Inflammatory macrophage treated with lipopolysaccharide for 4 hours (primary cell): ENCODE measurements at regions not wholly inside any gene's neighbourhood (a gene's known extent, or its start where the extent isn't known, plus 50 kb on each side); places are given as distances from the start of the nearest gene placed in this dataset.
A peak's percentile ranks its signal among the peaks of the same experiment; 100 is the strongest.

Experiments used
- DNase-seq: peaks from one replicate; pipeline ENCODE4 v3.0.0-alpha.2; 2020

- no peak for DNase-seq
Observed at GRCh38 chr15:93214106-93214505, 125.1 kb upstream of the RGMA start.

GRCh38 chr15:93213281-93213680 is 124.3 kb upstream of the RGMA start:
- no peak for DNase-seq

GRCh38 chr15:93212578-93212977 is 123.6 kb upstream of the RGMA start:
- DNase-seq = no peak

- no peak for DNase-seq
Observed at GRCh38 chr15:93210995-93211394, 122.0 kb upstream of the RGMA start.

- no peak for DNase-seq
Observed at GRCh38 chr15:93209690-93210445, 120.9 kb upstream of the RGMA start.

- DNase-seq = no peak
Observed at GRCh38 chr15:93206893-93207292, 117.9 kb upstream of the RGMA start.

- no peak for DNase-seq
Observed at GRCh38 chr15:93205413-93205812, 116.4 kb upstream of the RGMA start.

GRCh38 chr15:93203036-93203435 is 114.0 kb upstream of the RGMA start:
- DNase-seq = no peak

GRCh38 chr15:93202405-93202804 is 113.4 kb upstream of the RGMA start:
- DNase-seq = no peak

GRCh38 chr15:93201940-93202339 is 112.9 kb upstream of the RGMA start:
- no peak for DNase-seq

GRCh38 chr15:93200837-93201226 is 111.8 kb upstream of the RGMA start:
- no peak for DNase-seq

- no peak for DNase-seq
Observed at GRCh38 chr15:93200081-93200836, 111.2 kb upstream of the RGMA start.

- DNase-seq = no peak
Observed at GRCh38 chr15:93196135-93196670, 107.2 kb upstream of the RGMA start.

- DNase-seq = peak; percentile 3
Observed at GRCh38 chr15:93195109-93195508, 106.1 kb upstream of the RGMA start.

GRCh38 chr15:93190238-93190637 is 101.2 kb upstream of the RGMA start:
- no peak for DNase-seq

GRCh38 chr15:93189561-93189960 is 100.5 kb upstream of the RGMA start:
- DNase-seq = no peak

- no peak for DNase-seq
Observed at GRCh38 chr15:93188236-93188635, 99.2 kb upstream of the RGMA start.

- DNase-seq = no peak
Observed at GRCh38 chr15:93185796-93186195, 96.8 kb upstream of the RGMA start.

GRCh38 chr15:93182703-93183205 is 93.7 kb upstream of the RGMA start:
- no peak for DNase-seq

GRCh38 chr15:93180656-93181055 is 91.6 kb upstream of the RGMA start:
- DNase-seq = no peak

- DNase-seq = no peak
Observed at GRCh38 chr15:93180128-93180527, 91.1 kb upstream of the RGMA start.

- no peak for DNase-seq
Observed at GRCh38 chr15:93179700-93180102, 90.7 kb upstream of the RGMA start.

GRCh38 chr15:93179072-93179471 is 90.1 kb upstream of the RGMA start:
- peak; percentile 86 for DNase-seq

GRCh38 chr15:93178371-93178770 is 89.4 kb upstream of the RGMA start:
- DNase-seq = no peak
